Kidney (tissue), 13 donors: ENCODE measurements at regions not wholly inside any gene's neighbourhood (a gene's known extent, or its start where the extent isn't known, plus 50 kb on each side); places are given as distances from the start of the nearest gene placed in this dataset.

Source experiments
- DNase-seq, 5 donors: peaks; one replicate each; pipeline ENCODE4 v3.0.0-alpha.2; 2013 to 2020
- FAIRE-seq: peaks from 2 replicates; lab custom pipeline; 2012; peaks lifted over from hg19 to GRCh38; lab: Jason Lieb, UNC
- H3K27ac ChIP-seq, 2 donors: one replicate each; pipeline ENCODE4 v1.7.0; 2013; ENCODE audit warnings: low read depth in 2 of 2, low read length in 2 of 2, inconsistent platforms in 1 of 2
- H3K27me3 ChIP-seq: one replicate; pipeline ENCODE4 v1.7.1; 2013; ENCODE audit warnings: low read length, inconsistent platforms; ENCODE audit not compliant: control insufficient read depth, insufficient read depth
- H3K36me3 ChIP-seq, 3 donors: one replicate each; pipeline versions ENCODE4 v1.7.0 to v1.7.1; 2013; ENCODE audit warnings: low read length in 3 of 3, control low read depth in 1 of 3, inconsistent platforms in 1 of 3; ENCODE audit not compliant: insufficient read depth in 3 of 3, control insufficient read depth in 2 of 3
- H3K4me1 ChIP-seq, 3 donors: one replicate each; pipeline versions ENCODE4 v1.7.0 to v1.7.1; 2013; ENCODE audit warnings: low read length in 3 of 3, inconsistent platforms in 1 of 3, low read depth in 1 of 3; ENCODE audit not compliant: control insufficient read depth in 2 of 3, insufficient read depth in 2 of 3
- H3K4me3 ChIP-seq, 3 donors: one replicate each; pipeline versions ENCODE4 v1.7.0 to v1.8.1; 2013; ENCODE audit warnings: low read length in 3 of 3, control low read depth in 1 of 3, inconsistent platforms in 1 of 3
- H3K9ac ChIP-seq, 3 donors: one replicate each; pipeline versions ENCODE4 v1.7.0 to v1.7.1; 2013; ENCODE audit warnings: low read length in 3 of 3, control low read depth in 1 of 3, inconsistent platforms in 1 of 3
- H3K9me3 ChIP-seq, 3 donors: one replicate each; pipeline versions ENCODE4 v1.7.0 to v1.7.1; 2013; ENCODE audit warnings: low read length in 3 of 3, control low read depth in 1 of 3, inconsistent platforms in 1 of 3; ENCODE audit not compliant: control insufficient read depth in 2 of 3, insufficient read depth in 1 of 3
- CTCF ChIP-seq: IDR thresholded peaks from 3 replicates; pipeline ENCODE4 v1.5.1; 2012; ENCODE audit warnings: mild to moderate bottlenecking, moderate library complexity, borderline replicate concordance; ENCODE audit not compliant: insufficient read depth; ENCODE audit errors: extremely low read depth
- intact Hi-C: fragments of 100-400 bp; cut with DNase I; formaldehyde crosslinking; loops from one replicate; pipeline ENCODE4 v1.11.1; 2022
- donor health status: control.
- donor health status: control.
- donor health status: control.
- donor health status: control.
- donor health status: control.
- donor health status: DM: yes; HTN: yes; CAD: no.
- donor health status: Normal renal cell carcinoma (clear cell type).

- Histone ChIP-seq H3K36me3 (no peaks in the 10 kb centered on the region), H3K9me3 (peaks cover 0 to 3% (median 2%) of the 10 kb centered on the region in 3 donors), H3K4me3 (no peak overlapping the region), H3K27ac (no peak overlapping the region), H3K9ac (no peak overlapping the region), H3K27me3 (no peaks in the 10 kb centered on the region), H3K4me1 (no peaks in the 10 kb centered on the region)
- no peak for TF ChIP-seq CTCF
- DNase-seq: peak in 1 of 5 donors; percentile 60
- intact Hi-C loops: no loop called here
- FAIRE-seq: no peak
Measured at GRCh38 chr3:35215525-35216500, 423.5 kb upstream of the ARPP21 start.

- Histone ChIP-seq H3K9me3 (peaks cover 0 to 3% (median 2%) of the 10 kb centered on the region in 3 donors), H3K27ac (no peak overlapping the region), H3K27me3 (no peaks in the 10 kb centered on the region), H3K36me3 (no peaks in the 10 kb centered on the region), H3K9ac (no peak overlapping the region), H3K4me3 (no peak overlapping the region), H3K4me1 (no peaks in the 10 kb centered on the region)
- intact Hi-C loops: no loop called here
- DNase-seq (peak in 1 of 5 donors; percentile 54), FAIRE-seq (no peak)
- no peak for TF ChIP-seq CTCF
Measured at GRCh38 chr3:35216501-35217266, 422.6 kb upstream of the ARPP21 start.

- Histone ChIP-seq H3K9me3 (peaks cover 0 to 2% (median 0%) of the 10 kb centered on the region in 3 donors), H3K9ac (no peak overlapping the region), H3K36me3 (no peaks in the 10 kb centered on the region), H3K27me3 (no peaks in the 10 kb centered on the region), H3K4me1 (no peaks in the 10 kb centered on the region), H3K4me3 (no peak overlapping the region), H3K27ac (no peak overlapping the region)
- no peak for DNase-seq
- no peak for TF ChIP-seq CTCF
- intact Hi-C loops: no loop called here
- FAIRE-seq: no peak
Measured at GRCh38 chr3:35223632-35224394, 415.5 kb upstream of the ARPP21 start.
